ELR (cell line): ENCODE measurements at regions not wholly inside any gene's neighbourhood (a gene's known extent, or its start where the extent isn't known, plus 50 kb on each side); places are given as distances from the start of the nearest gene placed in this dataset.

Experiments used
- DNase-seq: peaks from one replicate; pipeline ENCODE4 v3.0.0-alpha.2; 2015; ENCODE audit warnings: low read depth

DNA sequence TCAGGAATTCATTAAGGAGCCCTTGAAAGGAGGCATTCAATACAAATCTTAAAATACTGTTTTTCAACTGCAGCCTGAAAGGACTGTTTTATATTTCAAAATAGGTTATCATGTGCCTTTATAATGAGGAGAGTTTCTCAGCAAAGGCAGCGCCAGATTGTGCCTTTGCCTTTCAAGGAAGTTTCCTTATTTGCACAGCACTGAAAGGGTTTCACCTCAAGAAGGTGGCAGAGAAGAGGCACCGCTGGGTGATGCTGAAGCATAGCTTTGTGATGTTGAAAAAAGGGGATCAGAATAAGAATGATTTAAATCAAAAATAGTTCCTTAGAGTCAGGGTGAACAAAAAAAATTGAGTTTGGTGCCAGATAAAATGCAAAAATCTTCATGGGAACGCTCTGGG lies 601.0 kb upstream of the KIRREL3 start:
- no peak for DNase-seq

DNA sequence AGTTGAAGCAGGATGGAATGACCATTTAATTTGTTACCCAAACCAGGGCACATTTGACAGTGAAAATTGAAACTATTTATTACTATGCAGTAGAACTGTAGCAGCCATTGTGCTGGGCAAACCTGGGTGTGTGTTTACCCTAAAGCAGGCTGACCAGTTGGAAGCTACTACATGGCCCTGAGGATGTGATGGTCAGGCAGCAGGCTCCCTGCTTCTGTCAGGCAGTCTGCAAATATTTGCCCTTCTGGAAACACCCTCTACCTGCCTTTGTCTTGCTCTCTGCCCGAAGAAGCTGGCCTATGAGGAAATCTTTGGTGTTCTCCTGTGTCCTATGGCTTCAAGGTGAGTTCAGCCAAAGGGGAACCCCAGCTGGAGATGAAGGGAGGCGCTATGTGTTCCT lies 600.1 kb upstream of the KIRREL3 start:
- DNase-seq: no peak

DNA sequence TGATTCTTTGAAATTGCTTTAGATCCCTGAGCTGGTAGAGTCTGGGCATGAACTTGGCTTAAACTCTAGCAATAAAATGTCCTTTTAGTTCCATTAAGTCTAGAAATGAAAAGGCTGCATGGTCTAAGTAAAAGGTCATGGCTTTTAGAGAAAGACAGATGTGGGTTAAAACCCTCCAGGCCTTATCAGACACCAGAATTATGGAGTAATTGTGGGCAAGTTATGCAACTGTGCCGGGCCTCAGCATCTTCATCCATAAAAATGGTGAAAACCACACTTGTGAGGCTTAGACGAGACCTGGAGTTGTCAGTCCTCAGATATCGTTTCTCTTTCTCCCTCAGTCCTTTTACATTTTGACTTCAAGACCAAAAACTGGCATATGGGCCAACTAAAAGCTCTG lies 597.9 kb upstream of the KIRREL3 start:
- DNase-seq: no peak

DNA sequence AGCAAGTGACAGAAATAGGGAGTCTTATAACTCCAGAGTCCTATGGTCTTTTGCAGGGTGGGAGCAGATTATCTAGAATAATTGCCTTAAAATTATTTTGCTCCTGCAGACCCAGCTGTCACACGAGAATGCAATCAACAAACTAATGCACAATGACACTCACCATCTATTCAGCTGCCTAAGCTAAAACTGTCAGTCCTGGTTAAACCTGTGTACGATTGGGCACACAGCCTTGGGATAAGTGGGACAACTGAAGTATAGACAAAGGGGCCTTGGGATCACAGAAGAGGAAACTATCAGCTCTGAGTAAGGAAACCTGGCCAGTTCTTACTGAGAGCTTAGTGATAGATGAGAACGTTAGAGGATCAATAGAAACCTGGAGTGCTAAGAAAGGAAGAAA lies 595.9 kb upstream of the KIRREL3 start:
- no peak for DNase-seq

DNA sequence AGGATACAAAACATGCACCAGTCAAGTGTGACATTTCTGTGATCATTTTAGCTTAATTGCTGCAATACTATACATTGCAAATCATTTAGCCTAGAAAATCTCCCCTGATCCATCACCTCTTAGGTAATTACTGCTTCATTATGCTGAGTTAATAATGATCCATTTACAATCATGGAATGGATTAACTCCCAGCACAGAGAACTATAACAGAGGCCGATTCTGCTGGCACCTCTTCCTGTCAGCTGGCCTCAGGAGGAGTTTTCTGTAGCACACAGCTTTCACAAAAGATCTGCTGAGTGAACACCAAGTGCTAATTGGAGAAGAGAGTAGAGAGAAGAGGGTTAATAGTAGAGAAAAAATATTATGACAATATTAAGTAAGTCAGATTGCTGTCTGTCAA lies 591.8 kb upstream of the KIRREL3 start:
- DNase-seq: no peak

DNA sequence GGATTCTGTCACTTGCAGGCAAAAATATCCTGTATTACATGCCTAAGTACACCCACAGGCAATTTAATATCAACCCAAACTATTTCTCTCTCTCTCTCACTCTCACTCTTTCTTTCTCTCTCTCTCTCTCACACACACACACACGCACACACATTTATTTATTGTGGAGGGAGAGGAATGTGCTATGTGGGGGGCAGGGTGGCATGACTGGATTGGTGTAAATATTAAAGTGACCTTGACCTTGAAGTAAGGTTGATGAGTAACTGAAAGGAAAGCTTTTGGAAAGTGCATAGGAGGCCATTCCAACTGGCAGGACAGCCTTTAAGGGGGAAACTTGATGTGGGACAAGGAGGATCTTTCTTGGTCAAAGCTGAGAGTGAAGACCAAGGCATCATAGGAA lies 589.7 kb upstream of the KIRREL3 start:
- no peak for DNase-seq

DNA sequence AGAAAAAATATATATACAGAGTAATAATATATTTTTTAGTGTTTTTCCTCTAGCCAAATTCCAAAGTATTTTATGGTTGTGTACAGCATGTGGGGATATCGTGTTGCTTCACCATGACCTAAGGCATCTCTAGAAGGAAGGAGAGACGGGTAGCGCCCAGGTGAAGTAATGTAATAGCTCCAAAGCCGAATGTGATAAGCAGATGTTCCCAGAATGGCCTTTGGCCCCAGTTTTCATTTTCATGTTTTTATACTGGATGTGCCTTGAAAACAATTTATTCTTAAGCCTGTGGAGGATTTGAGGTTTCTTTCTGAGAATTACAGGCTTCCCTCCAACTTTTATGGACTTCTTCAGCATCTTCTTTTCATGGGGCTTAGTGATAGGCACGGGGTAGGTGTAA lies 587.9 kb upstream of the KIRREL3 start:
- no peak for DNase-seq

DNA sequence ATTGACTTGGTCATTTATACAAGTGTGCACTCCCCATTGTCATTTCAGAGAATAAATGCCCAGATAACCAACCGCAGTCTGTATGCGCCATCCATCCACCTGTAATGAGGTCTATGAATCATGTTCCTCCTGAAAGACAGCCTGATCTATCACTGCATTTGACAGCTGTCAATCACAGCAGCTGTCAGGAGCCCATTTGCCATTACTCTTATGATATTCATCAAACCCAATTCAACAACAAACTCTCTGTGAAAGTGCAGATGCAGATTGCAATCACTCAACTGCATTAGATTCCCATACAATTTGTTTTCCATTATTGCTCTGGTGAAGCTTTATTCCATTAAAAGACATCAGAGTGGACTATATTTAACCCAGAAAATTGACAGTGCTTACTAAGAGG lies 586.9 kb upstream of the KIRREL3 start:
- no peak for DNase-seq

DNA sequence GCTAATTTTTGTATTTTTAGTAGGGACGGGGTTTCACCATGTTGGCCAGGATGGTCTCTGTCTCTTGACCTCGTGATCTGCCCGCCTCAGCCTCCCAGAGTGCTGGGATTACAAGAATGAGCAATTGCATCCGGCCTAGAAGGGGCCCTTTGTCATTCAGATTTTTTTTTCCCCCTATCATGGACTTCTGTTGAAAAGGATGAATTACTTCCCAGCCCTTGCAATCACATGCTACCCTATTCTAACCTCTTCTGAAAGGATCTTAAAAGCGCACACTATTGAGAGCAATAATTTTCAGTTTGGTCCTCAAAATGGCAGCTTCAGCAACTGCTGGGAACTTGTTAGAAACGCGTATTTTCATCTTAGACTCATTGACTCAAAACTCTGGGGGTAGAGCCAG lies 575.6 kb upstream of the KIRREL3 start:
- DNase-seq: no peak

DNA sequence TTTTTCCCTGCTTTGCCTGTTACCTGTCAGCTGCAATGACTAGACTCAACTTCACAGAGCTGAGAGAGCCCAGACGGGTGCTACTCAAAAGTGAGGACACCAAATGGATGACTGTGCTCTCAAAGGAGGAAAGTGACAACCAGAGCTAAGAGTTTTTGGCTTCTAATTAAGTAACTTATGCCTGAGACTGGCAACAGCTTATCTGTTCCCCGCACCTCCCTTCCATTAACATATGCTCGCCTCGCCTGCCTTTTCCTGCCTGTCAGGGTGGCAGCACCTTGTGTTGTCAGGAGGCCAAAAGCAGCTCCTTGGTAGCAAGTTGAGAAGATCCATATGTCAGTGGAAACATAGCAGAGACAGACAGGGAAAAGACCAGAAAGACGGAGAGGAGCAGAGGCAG lies 573.9 kb upstream of the KIRREL3 start:
- DNase-seq: no peak

DNA sequence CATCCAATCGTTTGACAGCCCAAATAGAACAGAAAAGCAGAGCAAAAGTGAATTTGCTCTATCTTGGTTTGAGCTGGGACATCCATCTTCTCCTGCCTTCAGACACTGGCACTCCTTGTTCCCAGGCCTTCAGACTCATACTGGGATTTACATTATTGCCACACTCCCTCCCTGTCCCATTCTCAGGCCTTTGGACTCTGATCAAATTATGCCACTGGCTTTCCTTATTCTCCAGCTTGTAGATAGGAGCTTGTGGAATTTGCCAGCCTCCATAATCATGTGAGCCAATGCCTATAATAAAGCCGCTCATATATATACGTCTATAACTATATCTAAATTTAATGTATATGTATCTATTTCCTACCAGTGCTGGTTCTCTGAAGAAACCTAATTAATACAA lies 568.3 kb upstream of the KIRREL3 start:
- no peak for DNase-seq

DNA sequence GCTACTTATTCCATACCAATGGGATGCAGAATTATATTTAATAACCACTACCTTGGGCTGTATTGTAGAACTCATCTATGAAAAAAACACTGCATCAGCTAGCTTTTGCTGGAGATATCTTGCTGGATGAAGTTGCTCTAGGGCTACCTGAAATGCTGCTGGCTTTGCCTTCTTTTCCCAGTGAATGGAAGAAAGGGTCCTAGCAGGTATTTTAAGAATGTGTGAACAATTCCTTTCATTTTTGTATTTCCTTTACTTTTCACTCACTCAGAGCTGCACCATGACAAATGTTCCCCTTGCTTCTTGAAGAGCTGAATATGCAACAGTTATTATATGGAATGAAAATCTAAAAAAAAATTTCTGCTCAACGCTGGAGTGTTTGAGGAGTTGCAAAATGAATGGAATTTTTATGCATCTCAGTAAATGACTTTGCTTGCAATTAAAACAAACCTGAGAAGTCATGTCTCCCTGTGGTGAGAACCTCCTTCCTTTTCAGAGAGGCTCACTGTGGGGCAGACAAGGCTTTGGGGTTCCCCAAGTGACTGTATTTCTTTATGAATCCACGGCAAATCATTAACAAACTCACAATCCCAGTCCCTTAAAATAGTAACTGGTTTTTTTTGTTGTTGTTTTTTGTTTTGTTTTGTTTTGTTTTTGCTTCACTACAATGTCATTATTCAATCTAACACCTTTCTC lies 566.8 kb upstream of the KIRREL3 start:
- DNase-seq: no peak

DNA sequence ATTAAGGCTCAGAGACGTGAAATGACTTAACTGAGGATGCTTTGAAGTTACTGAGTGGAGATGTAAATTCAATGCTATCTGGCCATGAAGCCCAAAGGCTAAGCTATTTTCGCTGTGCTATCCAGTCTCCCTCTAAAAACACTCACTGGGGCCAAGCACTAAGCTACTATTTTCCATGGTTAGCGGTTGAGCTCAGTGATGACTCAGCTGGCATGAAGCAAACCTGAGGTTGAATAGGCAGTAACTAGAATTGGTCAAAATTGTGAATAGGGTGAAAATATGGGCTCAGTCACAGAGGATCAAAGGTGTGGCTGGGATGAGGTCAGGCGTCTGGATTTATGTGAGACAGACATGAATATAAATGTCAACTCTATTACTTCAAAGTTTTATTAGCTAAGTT lies 564.2 kb upstream of the KIRREL3 start:
- DNase-seq: peak; percentile 22

DNA sequence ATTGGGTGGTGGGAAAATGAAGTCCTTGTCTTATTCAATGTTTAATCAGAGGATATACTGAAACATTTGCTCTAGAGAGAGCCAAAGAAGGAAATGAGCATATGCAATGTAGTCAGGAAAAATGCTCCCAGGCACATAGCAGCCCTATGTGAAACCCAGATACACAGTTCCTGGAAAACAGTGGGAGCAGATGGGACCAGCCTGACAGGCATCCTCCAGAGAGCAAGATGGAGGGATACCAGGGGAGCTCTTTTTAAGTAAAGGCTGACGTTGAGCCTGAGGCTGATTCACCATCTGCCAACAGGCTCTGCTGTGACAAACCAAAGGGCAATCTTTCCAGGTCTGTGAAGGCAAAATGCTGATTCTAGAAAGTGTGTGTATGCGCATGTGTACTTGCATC lies 559.4 kb upstream of the KIRREL3 start:
- no peak for DNase-seq

DNA sequence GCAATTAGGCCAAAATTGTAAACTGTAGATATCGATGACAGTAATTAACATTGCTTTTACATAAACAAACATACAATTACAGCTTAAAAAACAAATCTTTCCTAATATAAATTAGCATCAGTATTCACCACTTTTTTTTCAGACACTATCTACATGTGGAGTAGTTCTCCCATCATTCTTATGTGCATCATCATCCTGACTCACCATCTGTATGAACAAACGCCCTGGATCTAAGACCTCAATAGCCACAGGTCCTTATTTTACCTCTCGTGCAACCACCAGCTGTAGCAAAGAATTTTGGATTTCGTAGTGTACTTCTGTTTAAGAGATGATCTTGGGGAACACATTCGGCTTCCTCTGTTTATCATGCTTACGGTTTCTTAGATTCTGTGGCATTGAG lies 551.9 kb upstream of the KIRREL3 start:
- DNase-seq: peak; percentile 38

DNA sequence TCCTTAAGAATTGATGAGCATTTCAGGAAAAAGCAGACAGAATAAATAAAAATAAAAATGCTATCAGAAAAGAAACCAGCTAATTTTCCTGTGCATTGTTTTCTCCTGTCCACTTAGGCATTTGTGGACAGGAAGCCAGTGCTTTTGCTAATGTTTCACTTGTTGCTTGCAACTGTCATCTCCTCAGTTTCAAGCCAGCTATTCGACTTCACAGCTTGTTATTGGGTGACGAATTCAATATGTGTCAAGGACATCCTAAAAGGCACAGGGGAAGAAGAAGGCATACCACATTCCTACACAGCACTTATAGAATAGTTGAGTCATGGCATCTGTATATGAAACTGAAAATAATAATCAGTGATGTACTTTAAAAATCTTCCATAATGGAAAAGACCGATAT lies 530.6 kb upstream of the KIRREL3 start:
- peak; percentile 2 for DNase-seq

DNA sequence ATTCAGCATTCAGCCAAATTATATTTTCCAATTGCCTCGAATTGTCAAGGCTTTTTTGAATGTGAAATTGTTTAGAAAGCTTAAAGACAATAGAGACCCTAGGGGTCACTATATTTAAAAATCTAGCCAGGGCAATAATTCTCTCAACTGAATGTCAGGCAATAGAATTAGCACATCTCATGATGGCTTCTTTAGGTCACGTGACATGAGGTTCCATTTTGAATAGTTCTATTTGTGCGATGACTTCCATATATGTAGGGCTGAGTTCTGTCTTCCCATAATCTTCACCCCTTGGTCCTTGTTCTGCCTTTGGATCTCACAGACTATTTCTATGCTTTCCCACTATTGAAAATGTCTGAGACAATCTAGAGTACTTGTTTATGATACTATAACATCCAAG lies 527.7 kb upstream of the KIRREL3 start:
- DNase-seq: no peak

DNA sequence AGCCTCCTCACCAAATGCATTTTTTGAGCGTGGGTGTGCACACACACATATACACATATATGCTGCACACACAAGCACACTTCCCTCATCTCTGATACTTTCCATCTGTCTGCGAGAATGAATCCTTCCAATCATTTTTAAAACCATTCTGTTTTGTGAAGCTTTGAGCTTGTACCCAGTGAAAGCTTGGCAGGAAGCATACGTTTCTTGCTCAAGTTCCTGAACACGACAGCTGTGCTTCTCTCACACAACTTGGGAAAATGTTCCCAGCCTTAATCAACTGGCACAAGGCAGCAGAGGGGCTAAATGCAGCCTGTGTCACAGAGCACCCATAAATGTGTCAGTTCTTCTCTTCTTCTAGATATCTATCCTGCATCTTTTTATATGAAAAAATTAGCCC lies 524.0 kb upstream of the KIRREL3 start:
- no peak for DNase-seq

DNA sequence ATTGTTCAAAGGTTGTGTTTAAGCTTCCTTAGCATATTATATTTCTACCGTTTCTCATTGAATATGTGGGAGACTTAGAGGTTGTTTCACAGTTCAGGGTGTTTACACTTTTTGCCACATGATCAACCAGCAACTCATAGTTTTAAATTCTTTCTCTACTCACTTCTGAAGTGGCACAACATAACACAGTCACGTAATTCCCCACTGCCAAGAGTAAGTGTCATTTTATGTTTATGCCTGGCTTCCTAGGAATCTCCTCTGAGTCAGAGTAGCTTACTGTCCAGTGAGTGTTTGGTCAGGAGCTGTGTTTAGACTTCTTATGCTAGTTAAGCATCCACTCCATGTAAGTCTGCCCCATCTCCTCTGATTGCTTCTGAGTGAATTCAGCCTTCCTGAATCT lies 520.8 kb upstream of the KIRREL3 start:
- peak; percentile 71 for DNase-seq

DNA sequence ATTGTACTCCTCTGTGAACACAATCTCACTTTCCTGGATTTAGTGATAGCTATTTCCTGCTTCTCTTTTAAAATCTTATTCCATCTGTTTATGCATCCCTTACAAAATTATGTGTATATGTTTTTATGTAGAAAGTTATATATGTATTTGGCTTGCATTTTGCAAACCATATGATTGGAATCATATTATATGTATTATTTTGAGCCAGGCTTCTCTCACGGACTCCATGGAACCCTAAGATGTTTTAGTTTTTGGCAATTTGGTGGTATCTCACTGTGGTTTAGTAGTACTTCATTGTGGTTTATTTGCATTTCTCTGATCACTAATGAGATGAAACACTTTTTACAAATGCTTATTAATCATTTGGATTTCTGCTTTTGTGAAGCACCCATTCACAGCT lies 507.3 kb upstream of the KIRREL3 start:
- no peak for DNase-seq

DNA sequence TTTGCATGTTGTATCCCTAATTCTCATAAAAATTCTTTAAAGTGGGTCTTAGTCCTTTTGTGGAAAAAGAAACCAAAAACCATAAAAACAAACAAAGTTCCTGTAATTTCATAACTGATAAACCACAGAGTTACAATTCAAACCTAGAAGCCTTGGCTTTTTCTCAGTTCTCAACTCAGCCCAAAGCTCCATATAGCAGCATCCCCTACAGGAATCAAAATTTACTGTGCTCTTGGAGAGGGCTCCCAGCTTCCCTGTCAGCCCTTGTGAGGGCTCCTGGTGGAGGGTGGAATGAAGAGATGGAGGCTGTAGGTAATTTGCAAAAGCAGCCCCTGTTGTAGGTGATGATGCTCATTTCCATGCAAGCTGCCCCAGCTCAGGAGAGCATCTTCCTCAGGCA lies 506.1 kb upstream of the KIRREL3 start:
- no peak for DNase-seq

DNA sequence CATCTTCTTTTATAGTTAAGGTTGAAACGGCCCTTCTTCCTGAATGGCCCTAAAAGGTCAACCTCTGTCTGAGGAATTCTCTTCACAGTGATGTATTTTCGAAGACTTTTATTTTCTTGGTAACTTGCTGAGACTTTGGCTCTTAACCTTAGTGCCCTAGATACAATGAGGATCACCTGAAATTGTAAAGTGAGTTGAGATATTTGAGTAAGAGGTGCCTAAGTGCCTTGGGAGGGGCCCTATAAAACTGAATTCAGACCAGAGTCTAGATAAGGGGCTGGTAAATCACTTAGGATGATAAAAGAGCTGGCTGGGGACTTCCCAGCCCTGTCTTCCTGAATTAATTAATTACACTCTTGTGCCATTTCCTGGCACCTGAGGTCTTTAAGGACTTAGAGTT lies 505.6 kb upstream of the KIRREL3 start:
- DNase-seq: no peak

DNA sequence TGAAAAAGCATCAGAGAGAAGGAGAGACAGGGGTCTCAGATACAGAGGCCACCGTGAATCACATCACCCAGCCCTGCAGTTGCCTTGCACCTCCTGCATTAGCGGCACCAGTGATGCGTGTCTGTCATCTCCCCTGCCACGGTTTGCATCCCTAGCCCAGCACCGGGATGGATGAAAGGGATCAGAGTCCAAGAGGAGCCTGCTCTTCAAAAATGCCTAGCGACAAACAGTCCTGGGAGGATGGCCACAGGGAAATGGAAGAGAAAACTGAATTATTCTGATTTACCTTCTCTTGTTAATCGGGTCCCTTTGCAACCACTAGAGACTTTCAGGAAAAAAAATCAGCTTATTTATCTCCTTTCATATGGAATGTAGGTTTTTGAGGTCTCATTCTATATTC lies 495.6 kb upstream of the KIRREL3 start:
- DNase-seq: no peak

DNA sequence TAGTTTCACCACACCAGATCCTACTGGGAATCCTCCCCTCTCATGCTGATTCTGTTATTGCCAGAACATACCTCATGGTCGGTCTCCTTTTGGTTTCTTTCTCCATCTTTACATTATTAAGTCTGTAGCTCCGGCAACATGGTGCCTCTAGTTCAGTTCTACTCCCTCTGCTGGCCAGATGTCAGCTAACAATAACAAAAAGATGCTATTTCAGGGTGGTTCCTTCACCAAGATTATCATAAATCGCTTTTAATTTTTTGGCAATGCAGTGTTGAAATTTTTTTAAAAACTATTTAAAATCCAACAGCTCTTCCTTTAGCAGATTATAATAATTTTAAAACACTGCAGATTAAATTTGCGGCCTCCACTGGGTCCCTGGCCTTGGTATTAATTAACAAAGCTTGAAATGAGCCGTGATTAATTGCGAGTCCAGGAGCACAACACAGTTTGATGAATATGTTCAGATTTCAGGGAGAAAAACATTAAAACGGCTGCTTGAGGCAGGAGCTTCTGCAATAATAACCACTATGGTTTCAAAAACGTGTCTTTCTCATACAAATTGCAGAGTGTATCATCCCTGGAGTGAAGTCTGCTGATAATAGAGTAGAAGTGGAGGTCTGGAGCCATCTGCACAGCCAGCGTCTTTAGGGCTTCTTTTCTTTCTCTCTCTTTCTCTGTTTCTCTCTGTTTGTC lies 492.9 kb upstream of the KIRREL3 start:
- peak; percentile 52 for DNase-seq
